Lung (tissue), 11 donors: ENCODE measurements at regions not wholly inside any gene's neighbourhood (a gene's known extent, or its start where the extent isn't known, plus 50 kb on each side); places are given as distances from the start of the nearest gene placed in this dataset.

Source experiments
- ATAC-seq: fragments of 200-7000 bp; cut with Tn5 transposase; one replicate; pipeline ENCODE4 v1.9.1; 2020; ENCODE audit warnings: moderate number of reproducible peaks; ENCODE audit not compliant: insufficient read depth, low FRiP score
- DNase-seq, 3 donors: peaks; one replicate each; pipeline ENCODE4 v3.0.0-alpha.2; 2013 to 2017
- H3K27ac ChIP-seq, 2 donors: one replicate each; pipeline ENCODE4 v1.5.1; 2013; ENCODE audit warnings: mild to moderate bottlenecking in 2 of 2, moderate library complexity in 2 of 2, control low read depth in 1 of 2, inconsistent platforms in 1 of 2, low read depth in 1 of 2, low read length in 1 of 2
- H3K27me3 ChIP-seq, 3 donors: one replicate each; pipeline ENCODE4 v1.5.1; 2013; ENCODE audit warnings: low read length in 2 of 3; ENCODE audit not compliant: control insufficient read depth in 3 of 3, insufficient read depth in 3 of 3
- H3K36me3 ChIP-seq, 4 donors: one replicate each; pipeline ENCODE4 v1.5.1; 2013; ENCODE audit warnings: low read length in 4 of 4, mild to moderate bottlenecking in 1 of 4, moderate library complexity in 1 of 4; ENCODE audit not compliant: control insufficient read depth in 4 of 4, insufficient read depth in 4 of 4
- H3K4me1 ChIP-seq, 5 donors: one replicate each; pipeline ENCODE4 v1.5.1; 2013; ENCODE audit warnings: low read length in 5 of 5, mild to moderate bottlenecking in 2 of 5, moderate library complexity in 1 of 5; ENCODE audit not compliant: control insufficient read depth in 5 of 5, insufficient read depth in 5 of 5
- H3K4me3 ChIP-seq: one replicate; pipeline ENCODE4 v1.5.1; 2013; ENCODE audit warnings: mild to moderate bottlenecking, control low read depth, moderate library complexity
- H3K9ac ChIP-seq, 2 donors: one replicate each; pipeline ENCODE4 v1.5.1; 2013; ENCODE audit warnings: low read length in 2 of 2, control low read depth in 1 of 2; ENCODE audit not compliant: insufficient read depth in 1 of 2
- H3K9me3 ChIP-seq, 4 donors: one replicate each; pipeline ENCODE4 v1.5.1; 2013; ENCODE audit warnings: low read length in 3 of 4, mild to moderate bottlenecking in 1 of 4, moderate library complexity in 1 of 4; ENCODE audit not compliant: control insufficient read depth in 4 of 4, insufficient read depth in 3 of 4
- CTCF ChIP-seq: IDR thresholded peaks from 2 replicates; pipeline ENCODE4 v1.5.1; 2012; ENCODE audit warnings: mild to moderate bottlenecking; ENCODE audit errors: control extremely low read depth, extremely low read depth
- WGBS, 2 donors: extraction: QIAGEN DNeasy Blood & Tissue Kit; methylation state at CpG; one replicate each; pipeline ENCODE4 v1.1.7; 2013; 5-methylcytosine and 5-hydroxymethylcytosine counted together
- donor health status: control.
- donor health status: control.
- donor health status: Bipolar disorder and iron deficiency.
- donor health status: healthy.
- donor health status: DM: yes; HTN: yes; CAD: no.

- Histone ChIP-seq H3K9me3 (no peaks in the 10 kb centered on the region), H3K4me1 (no peaks in the 10 kb centered on the region), H3K27me3 (no peaks in the 10 kb centered on the region), H3K36me3 (no peaks in the 10 kb centered on the region), H3K9ac (no peak overlapping the region), H3K4me3 (no peak overlapping the region), H3K27ac (no peak overlapping the region)
- DNase-seq, result no peak
- 22 to 50% methylated on average over 1 of the region's 1 CpG for WGBS, 2 donors
- no peak for ATAC-seq
- TF ChIP-seq CTCF, result no peak
These were observed 372.5 kb upstream of the BCHE start for GRCh38 chr3:166209701-166210100.

- no peak for TF ChIP-seq CTCF
- 72 to 75% methylated on average over 7 of the region's 7 CpGs for WGBS, 2 donors
- Histone ChIP-seq H3K9me3 (no peaks in the 10 kb centered on the region), H3K4me1 (no peaks in the 10 kb centered on the region), H3K27ac (no peak overlapping the region), H3K4me3 (no peak overlapping the region), H3K27me3 (no peaks in the 10 kb centered on the region), H3K9ac (no peak overlapping the region), H3K36me3 (no peaks in the 10 kb centered on the region)
- no peak for ATAC-seq
- DNase-seq, result peak in 2 of 3 donors; percentile 9 to 19
These were observed 367.9 kb upstream of the BCHE start for GRCh38 chr3:166205158-166205557.

GRCh38 chr3:166201476-166201875 is 364.3 kb upstream of the BCHE start:
- ATAC-seq, result no peak
- no peaks in the 10 kb centered on the region for H3K27me3 ChIP-seq
- TF ChIP-seq CTCF, result no peak

GRCh38 chr3:166199491-166199890 is 362.3 kb upstream of the BCHE start:
- DNase-seq (no peak), ATAC-seq (no peak)
- H3K9ac ChIP-seq, result no peak overlapping the region
- no peak overlapping the region for H3K4me3 ChIP-seq
- no peaks in the 10 kb centered on the region for H3K27me3 ChIP-seq
- no peak for TF ChIP-seq CTCF
- H3K4me1 ChIP-seq, result no peaks in the 10 kb centered on the region
- H3K36me3 ChIP-seq, result no peaks in the 10 kb centered on the region
- no peaks in the 10 kb centered on the region for H3K9me3 ChIP-seq
- no peak overlapping the region for H3K27ac ChIP-seq

More at GRCh38 chr3:166201476-166201875, 364.3 kb upstream of the BCHE start:
- Histone ChIP-seq H3K4me1 (no peaks in the 10 kb centered on the region), H3K9ac (no peak overlapping the region), H3K36me3 (no peaks in the 10 kb centered on the region), H3K27ac (no peak overlapping the region), H3K9me3 (no peaks in the 10 kb centered on the region), H3K4me3 (no peak overlapping the region)
- DNase-seq, result no peak
- 75 to 88% methylated on average over 3 of the region's 3 CpGs for WGBS, 2 donors
